Natural killer cell (primary cell): ENCODE measurements at regions not wholly inside any gene's neighbourhood (a gene's known extent, or its start where the extent isn't known, plus 50 kb on each side); places are given as distances from the start of the nearest gene placed in this dataset.

Experiments
- ATAC-seq, 3 donors: fragments of 150-1000 bp in 2 of 3; fragments of 200-7000 bp in 1 of 3; cut with Tn5 transposase; 1 replicate in 1 of 3; 2 replicates in 2 of 3; pipeline ENCODE4 v1.10.0; 2021; ENCODE audit warnings: mild to moderate bottlenecking in 2 of 3, moderate library complexity in 2 of 3
- DNase-seq, 2 donors: peaks; one replicate each; pipeline versions ENCODE4 v3.0.0 to v3.0.0-alpha.2; 2013 to 2021; ENCODE audit warnings: mixed read lengths in 1 of 2
- H3K27ac ChIP-seq: one replicate; pipeline ENCODE4 v1.5.1; 2013; ENCODE audit warnings: mild to moderate bottlenecking, low read length
- H3K27me3 ChIP-seq: one replicate; pipeline ENCODE4 v1.6.1; 2013; ENCODE audit warnings: low read length; ENCODE audit not compliant: control insufficient read depth, insufficient read depth
- H3K36me3 ChIP-seq: one replicate; pipeline ENCODE4 v1.6.1; 2013; ENCODE audit warnings: low read length; ENCODE audit not compliant: control insufficient read depth, insufficient read depth
- H3K4me1 ChIP-seq: one replicate; pipeline ENCODE4 v1.6.1; 2013; ENCODE audit warnings: low read length; ENCODE audit not compliant: control insufficient read depth, insufficient read depth
- H3K4me3 ChIP-seq: one replicate; pipeline ENCODE4 v1.5.1; 2013; ENCODE audit warnings: low read length
- H3K9me3 ChIP-seq: one replicate; pipeline ENCODE4 v1.6.1; 2013; ENCODE audit warnings: low read length; ENCODE audit not compliant: control insufficient read depth, insufficient read depth
- H3K27ac Mint-ChIP-seq, 2 donors: one replicate each; pipeline ENCODE4 v1.8.0; 2022; ENCODE audit warnings: mild to moderate bottlenecking in 2 of 2, mixed read lengths in 2 of 2, moderate library complexity in 1 of 2
- H3K27me3 Mint-ChIP-seq, 2 donors: one replicate each; pipeline ENCODE4 v1.8.0; 2022; ENCODE audit warnings: low read depth in 2 of 2, mixed read lengths in 2 of 2
- H3K36me3 Mint-ChIP-seq: one replicate; pipeline ENCODE4 v1.8.0; 2022; ENCODE audit warnings: mixed read lengths
- H3K4me1 Mint-ChIP-seq, 2 donors: one replicate each; pipeline ENCODE4 v1.8.0; 2022; ENCODE audit warnings: mixed read lengths in 2 of 2
- H3K4me3 Mint-ChIP-seq: one replicate; pipeline ENCODE4 v1.8.0; 2022; ENCODE audit warnings: mild to moderate bottlenecking, moderate library complexity, mixed read lengths
- H3K9me3 Mint-ChIP-seq, 2 donors: one replicate each; pipeline ENCODE4 v1.8.0; 2022; ENCODE audit warnings: mixed read lengths in 2 of 2
- CTCF ChIP-seq: fragments of 200-600 bp; IDR thresholded peaks from one replicate; pipeline ENCODE4 v1.8.0; 2022; ENCODE audit warnings: antibody characterized with exemption
- WGBS: methylation state at CpG from one replicate; pipeline ENCODE4 v1.1.7; 2013; ENCODE audit warnings: missing lambda C conversion rate; ENCODE audit not compliant: insufficient coverage; 5-methylcytosine and 5-hydroxymethylcytosine counted together
- intact Hi-C: fragments of 100-400 bp; cut with micrococcal nuclease; formaldehyde crosslinking; loops from one replicate; pipeline ENCODE4 v1.14.2; 2022

GRCh38 chr3:193977622-193978021 lies 158.3 kb upstream of the HES1 start:
- H3K36me3 ChIP-seq: no peaks in the 10 kb centered on the region
- no peaks in the 10 kb centered on the region for H3K4me1 ChIP-seq
- no peak for TF ChIP-seq CTCF
- Mint-ChIP-seq H3K4me3 (no peak overlapping the region), H3K27ac (no peak overlapping the region), H3K9me3 (no peaks in the 10 kb centered on the region), H3K27me3 (peaks cover 30 to 34% of the 10 kb centered on the region in 2 donors), H3K36me3 (no peaks in the 10 kb centered on the region), H3K4me1 (no peaks in the 10 kb centered on the region)
- no peak overlapping the region for H3K4me3 ChIP-seq
- no peak for DNase-seq
- no peak for ATAC-seq
- H3K27me3 ChIP-seq: no peaks in the 10 kb centered on the region
- intact Hi-C loops: no loop called here
- H3K27ac ChIP-seq: no peak overlapping the region
- 89% methylated on average over 3 of the region's 5 CpGs for WGBS
- no peaks in the 10 kb centered on the region for H3K9me3 ChIP-seq

DNA sequence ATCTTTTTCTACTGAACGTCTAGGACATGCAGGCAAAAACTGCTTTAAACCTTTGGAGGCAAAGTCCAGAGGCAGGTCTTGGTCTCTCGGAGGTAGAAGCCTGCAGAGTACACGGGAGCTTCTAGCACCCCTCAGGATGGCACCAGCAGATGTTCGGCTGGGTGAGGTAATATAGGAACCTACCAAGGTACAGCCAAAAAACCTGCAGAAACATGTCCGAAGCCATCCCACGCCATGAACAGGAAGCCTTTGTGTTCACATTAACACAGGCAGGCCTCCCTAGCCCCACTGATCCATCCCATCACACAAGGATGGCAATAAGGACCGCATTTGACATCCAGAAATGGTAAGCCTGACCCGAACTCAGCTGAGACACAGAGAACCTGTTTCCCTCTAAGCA lies 157.9 kb upstream of the HES1 start:
- H3K36me3 Mint-ChIP-seq: no peaks in the 10 kb centered on the region
- no peak for TF ChIP-seq CTCF
- 87% methylated on average over 8 of the region's 8 CpGs for WGBS

DNA sequence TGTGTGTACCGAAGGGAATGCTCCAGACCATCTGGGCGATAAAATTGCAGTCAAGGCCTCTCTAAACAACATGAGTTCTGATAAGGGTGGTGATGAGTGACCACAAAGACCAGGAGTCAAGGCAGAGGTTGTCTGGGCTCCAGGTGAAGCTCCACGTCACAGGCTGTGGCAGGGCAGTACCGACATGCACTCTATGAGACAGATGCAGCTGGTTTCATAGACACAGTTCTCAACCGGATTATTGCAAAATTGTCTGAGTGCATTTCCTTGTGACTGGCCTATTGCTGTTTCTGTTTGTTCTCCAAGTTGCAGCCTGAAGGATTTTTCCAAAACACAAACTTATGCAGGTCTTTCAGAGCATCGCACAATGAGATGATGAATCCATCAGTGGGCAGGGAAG lies 157.5 kb upstream of the HES1 start:
- 87% methylated on average over 6 of the region's 6 CpGs for WGBS

More for the DNA sequence above, 157.9 kb upstream of the HES1 start:
- Histone ChIP-seq H3K27me3 (no peaks in the 10 kb centered on the region), H3K9me3 (no peaks in the 10 kb centered on the region), H3K4me1 (no peaks in the 10 kb centered on the region), H3K4me3 (no peak overlapping the region), H3K27ac (no peak overlapping the region), H3K36me3 (no peaks in the 10 kb centered on the region)
- Mint-ChIP-seq H3K9me3 (no peaks in the 10 kb centered on the region), H3K27ac (no peak overlapping the region), H3K4me3 (no peak overlapping the region), H3K27me3 (peaks cover 30 to 33% of the 10 kb centered on the region in 2 donors), H3K4me1 (no peaks in the 10 kb centered on the region)
- no peak for DNase-seq
- ATAC-seq: no peak
- intact Hi-C loops: no loop called here

More for the DNA sequence above, 157.5 kb upstream of the HES1 start:
- Mint-ChIP-seq H3K27ac (no peak overlapping the region), H3K36me3 (no peaks in the 10 kb centered on the region), H3K9me3 (no peaks in the 10 kb centered on the region), H3K4me3 (no peak overlapping the region), H3K4me1 (no peaks in the 10 kb centered on the region), H3K27me3 (peaks cover 30 to 33% of the 10 kb centered on the region in 2 donors)
- no peak for TF ChIP-seq CTCF
- H3K27me3 ChIP-seq: no peaks in the 10 kb centered on the region
- ATAC-seq: no peak
- no peak for DNase-seq
- no peaks in the 10 kb centered on the region for H3K4me1 ChIP-seq
- H3K9me3 ChIP-seq: no peaks in the 10 kb centered on the region
- no peak overlapping the region for H3K4me3 ChIP-seq
- H3K27ac ChIP-seq: no peak overlapping the region
- intact Hi-C loops: no loop called here
- H3K36me3 ChIP-seq: no peaks in the 10 kb centered on the region
